Smooth muscle cell (in vitro differentiated cells): ENCODE measurements at regions not wholly inside any gene's neighbourhood (a gene's known extent, or its start where the extent isn't known, plus 50 kb on each side); places are given as distances from the start of the nearest gene placed in this dataset.

ENCODE experiments used
- DNase-seq: peaks from one replicate; lab custom pipeline; 2025; ENCODE audit not compliant: unreplicated experiment; lab: John Stamatoyannopoulos, UW
- H2AFZ ChIP-seq: fragments of 200-600 bp; sonication (generic); 2 replicates; pipeline ENCODE4 v1.6.0; 2016; ENCODE audit warnings: antibody characterized with exemption, low read depth, mild to moderate bottlenecking
- H3F3A ChIP-seq: fragments of 200-600 bp; sonication (generic); 2 replicates; pipeline ENCODE4 v1.6.0; 2017; ENCODE audit warnings: antibody characterized with exemption, low read depth
- H3K27ac ChIP-seq: fragments of 200-600 bp; sonication (generic); 2 replicates; pipeline ENCODE4 v1.5.1; 2016; ENCODE audit warnings: low read depth, mild to moderate bottlenecking
- H3K27me3 ChIP-seq: fragments of 200-600 bp; sonication (generic); 2 replicates; pipeline ENCODE4 v1.6.1; 2016; ENCODE audit warnings: low read depth, mild to moderate bottlenecking
- H3K36me3 ChIP-seq: fragments of 200-600 bp; sonication (generic); 2 replicates; pipeline ENCODE4 v1.5.1; 2016; ENCODE audit warnings: low read depth
- H3K4me1 ChIP-seq: fragments of 200-600 bp; sonication (generic); 2 replicates; pipeline ENCODE4 v1.5.1; 2016; ENCODE audit warnings: low read depth
- H3K4me2 ChIP-seq: fragments of 200-600 bp; sonication (generic); 2 replicates; pipeline ENCODE4 v1.6.0; 2016; ENCODE audit warnings: mild to moderate bottlenecking
- H3K4me3 ChIP-seq: fragments of 200-600 bp; sonication (generic); 2 replicates; pipeline ENCODE4 v1.5.1; 2016; ENCODE audit warnings: mild to moderate bottlenecking
- H3K79me2 ChIP-seq: fragments of 200-600 bp; sonication (generic); 2 replicates; pipeline ENCODE4 v1.6.0; 2016; ENCODE audit warnings: low read depth, mild to moderate bottlenecking
- H3K9ac ChIP-seq: fragments of 200-600 bp; sonication (generic); 2 replicates; pipeline ENCODE4 v1.6.0; 2016; ENCODE audit warnings: low read depth
- H3K9me3 ChIP-seq: fragments of 200-600 bp; sonication (generic); replicated peaks from 2 replicates; pipeline ENCODE4 v1.5.1; 2016; ENCODE audit warnings: low read depth
- H4K20me1 ChIP-seq: fragments of 200-600 bp; sonication (generic); 2 replicates; pipeline ENCODE4 v1.6.0; 2016; ENCODE audit warnings: low read depth
- WGBS: methylation state at CpG from one replicate; pipeline ENCODE4 v1.1.7; 2016; ENCODE audit warnings: low lambda C conversion rate; 5-methylcytosine and 5-hydroxymethylcytosine counted together
- TF ChIP-seq, protein P1 (sequence below): fragments of 200-600 bp; sonication (generic); IDR thresholded peaks from 2 replicates; pipeline ENCODE4 v1.5.1; 2017; ENCODE audit warnings: borderline replicate concordance, mild to moderate bottlenecking, antibody characterized with exemption; ENCODE audit not compliant: insufficient read depth, poor library complexity, severe bottlenecking

DNA sequence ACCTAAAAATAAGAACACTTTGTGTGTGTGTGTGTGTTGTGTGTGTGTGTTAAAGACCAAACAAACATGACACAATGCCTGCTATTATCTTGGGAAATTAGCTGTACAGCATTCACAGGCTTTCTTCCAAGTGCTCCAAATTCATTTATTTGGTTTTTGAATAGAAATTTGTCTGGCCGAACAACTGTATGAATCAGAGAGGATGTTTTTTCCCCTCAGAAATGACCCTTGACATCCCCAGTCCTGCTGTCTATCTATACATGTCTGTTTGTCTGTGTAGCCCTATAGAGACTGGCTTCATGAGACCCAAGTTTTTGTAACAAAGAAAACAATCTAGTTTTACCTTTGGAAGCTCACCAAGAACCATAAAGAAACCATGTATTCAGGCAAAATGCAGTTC is 549.8 kb downstream of the NSUN3 start:
- TF ChIP-seq, protein P1, sequence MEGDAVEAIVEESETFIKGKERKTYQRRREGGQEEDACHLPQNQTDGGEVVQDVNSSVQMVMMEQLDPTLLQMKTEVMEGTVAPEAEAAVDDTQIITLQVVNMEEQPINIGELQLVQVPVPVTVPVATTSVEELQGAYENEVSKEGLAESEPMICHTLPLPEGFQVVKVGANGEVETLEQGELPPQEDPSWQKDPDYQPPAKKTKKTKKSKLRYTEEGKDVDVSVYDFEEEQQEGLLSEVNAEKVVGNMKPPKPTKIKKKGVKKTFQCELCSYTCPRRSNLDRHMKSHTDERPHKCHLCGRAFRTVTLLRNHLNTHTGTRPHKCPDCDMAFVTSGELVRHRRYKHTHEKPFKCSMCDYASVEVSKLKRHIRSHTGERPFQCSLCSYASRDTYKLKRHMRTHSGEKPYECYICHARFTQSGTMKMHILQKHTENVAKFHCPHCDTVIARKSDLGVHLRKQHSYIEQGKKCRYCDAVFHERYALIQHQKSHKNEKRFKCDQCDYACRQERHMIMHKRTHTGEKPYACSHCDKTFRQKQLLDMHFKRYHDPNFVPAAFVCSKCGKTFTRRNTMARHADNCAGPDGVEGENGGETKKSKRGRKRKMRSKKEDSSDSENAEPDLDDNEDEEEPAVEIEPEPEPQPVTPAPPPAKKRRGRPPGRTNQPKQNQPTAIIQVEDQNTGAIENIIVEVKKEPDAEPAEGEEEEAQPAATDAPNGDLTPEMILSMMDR = no peak
- Histone ChIP-seq H3F3A (no peaks in the 10 kb centered on the region), H4K20me1 (no peaks in the 10 kb centered on the region), H2AFZ (no peak overlapping the region), H3K9me3 (no peaks in the 10 kb centered on the region), H3K36me3 (no peaks in the 10 kb centered on the region), H3K79me2 (no peaks in the 10 kb centered on the region), H3K4me3 (no peak overlapping the region), H3K27ac (no peak overlapping the region), H3K4me2 (no peak overlapping the region), H3K9ac (no peak overlapping the region), H3K27me3 (no peaks in the 10 kb centered on the region), H3K4me1 (no peaks in the 10 kb centered on the region)
- WGBS = 92% methylated on average over 1 of the region's 1 CpG
- DNase-seq = no peak

DNA sequence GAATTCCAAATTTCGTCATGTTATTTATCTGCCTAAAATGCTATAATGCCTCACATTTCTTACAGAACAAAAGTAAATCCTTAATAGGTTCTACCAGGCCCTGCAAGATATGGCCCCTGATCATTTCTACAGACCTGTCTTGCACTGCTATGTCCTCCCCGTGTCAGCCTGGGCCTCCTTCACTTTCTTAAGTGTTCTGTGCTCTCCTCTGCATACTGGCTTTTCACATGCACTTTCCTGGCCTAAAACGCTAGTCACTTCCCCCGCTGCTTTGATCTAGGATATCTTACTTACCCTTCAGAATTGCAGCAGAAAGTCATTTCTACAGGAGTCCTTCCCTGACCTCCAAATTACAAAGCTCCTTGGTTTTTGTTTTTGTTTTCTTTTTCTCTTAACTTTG is 551.3 kb downstream of the NSUN3 start:
- H3K79me2 ChIP-seq = no peaks in the 10 kb centered on the region
- H3K36me3 ChIP-seq = no peaks in the 10 kb centered on the region
- H4K20me1 ChIP-seq = no peaks in the 10 kb centered on the region
- H3K27ac ChIP-seq = no peak overlapping the region
- H3K27me3 ChIP-seq = no peaks in the 10 kb centered on the region
- H3K4me3 ChIP-seq = no peak overlapping the region
- no peak overlapping the region for H3K9ac ChIP-seq
- no peak overlapping the region for H2AFZ ChIP-seq
- TF ChIP-seq, protein P1 = no peak
- 65% methylated on average over 4 of the region's 4 CpGs for whole genome bisulfite sequencing
- H3K4me1 ChIP-seq = no peaks in the 10 kb centered on the region
- no peak for DNase-seq
- no peaks in the 10 kb centered on the region for H3F3A ChIP-seq
- H3K9me3 ChIP-seq = no peaks in the 10 kb centered on the region
- H3K4me2 ChIP-seq = no peak overlapping the region

DNA sequence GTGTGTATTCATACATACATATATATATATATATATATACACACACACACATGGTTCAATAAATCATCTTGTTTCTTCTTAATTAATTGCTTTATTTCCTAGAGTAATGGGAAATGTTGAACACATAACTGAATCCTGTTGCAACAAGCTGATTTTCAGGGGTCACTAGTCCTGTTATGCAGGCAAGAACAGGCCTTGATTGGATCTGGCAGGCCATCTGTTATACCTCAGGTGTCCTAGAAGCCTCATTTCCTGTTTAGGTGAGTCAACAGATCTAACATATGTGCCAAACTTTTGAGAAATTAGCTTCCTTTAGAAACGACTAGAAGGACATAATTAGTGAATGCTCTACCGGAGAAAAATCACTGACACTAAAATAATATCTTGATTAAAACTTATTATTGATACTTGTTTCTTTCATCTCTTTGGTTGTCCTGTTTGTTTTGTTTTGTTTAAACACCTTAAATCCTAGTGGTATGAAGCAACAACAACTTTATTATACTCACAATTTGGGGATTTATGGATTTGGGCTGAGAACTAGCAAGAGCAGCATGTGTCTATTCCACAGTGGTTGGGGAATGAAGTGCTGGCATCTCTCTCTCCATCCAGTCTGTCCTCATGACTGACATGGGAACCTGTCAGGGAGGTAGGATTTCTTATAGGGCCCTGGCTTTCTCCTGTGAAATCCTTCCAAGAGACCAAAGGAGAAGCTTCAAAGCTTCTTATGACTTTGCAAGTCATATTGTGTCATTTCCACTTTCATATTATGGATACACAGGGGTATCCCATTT is 552.6 kb downstream of the NSUN3 start:
- no peaks in the 10 kb centered on the region for H3K9me3 ChIP-seq
- TF ChIP-seq, protein P1 = no peak
- H3K4me3 ChIP-seq = no peak overlapping the region
- no peak overlapping the region for H3K27ac ChIP-seq
- no peaks in the 10 kb centered on the region for H3K36me3 ChIP-seq
- H3K79me2 ChIP-seq = no peaks in the 10 kb centered on the region
- no peaks in the 10 kb centered on the region for H3F3A ChIP-seq
- H3K4me2 ChIP-seq = no peak overlapping the region
- WGBS = 54% methylated on average over 2 of the region's 2 CpGs
- H3K27me3 ChIP-seq = no peaks in the 10 kb centered on the region
- no peak overlapping the region for H2AFZ ChIP-seq
- no peak overlapping the region for H3K9ac ChIP-seq
- H4K20me1 ChIP-seq = no peaks in the 10 kb centered on the region
- no peaks in the 10 kb centered on the region for H3K4me1 ChIP-seq
- DNase-seq = no peak

DNA sequence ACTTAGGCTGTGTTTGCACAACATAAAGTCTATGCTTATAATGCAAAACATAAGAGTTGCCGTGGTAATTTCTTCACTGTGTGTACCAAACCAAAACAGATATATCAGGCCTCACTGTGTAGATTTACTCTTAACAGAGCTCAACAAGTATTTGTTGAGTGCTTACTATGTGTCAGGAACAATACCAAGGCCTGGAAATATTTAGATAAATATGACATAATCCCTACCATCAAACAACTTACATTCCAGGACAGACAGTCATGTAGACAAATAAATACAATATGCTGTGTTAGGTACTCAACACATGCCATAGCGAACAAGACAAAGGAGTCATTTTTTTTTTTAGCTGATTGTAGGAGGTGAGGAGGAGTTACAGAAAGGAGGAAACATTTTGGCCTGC is 554.0 kb downstream of the NSUN3 start:
- H3K36me3 ChIP-seq = no peaks in the 10 kb centered on the region
- WGBS = 57% methylated on average over 2 of the region's 2 CpGs
- H3K4me1 ChIP-seq = no peaks in the 10 kb centered on the region
- no peaks in the 10 kb centered on the region for H3K27me3 ChIP-seq
- DNase-seq = no peak
- H3K9me3 ChIP-seq = no peaks in the 10 kb centered on the region
- H4K20me1 ChIP-seq = no peaks in the 10 kb centered on the region
- peak overlapping the region; percentile 6 for H2AFZ ChIP-seq
- H3F3A ChIP-seq = no peaks in the 10 kb centered on the region
- peak overlapping the region; percentile 14 for H3K27ac ChIP-seq
- no peak overlapping the region for H3K9ac ChIP-seq
- no peak overlapping the region for H3K4me3 ChIP-seq
- TF ChIP-seq, protein P1 = no peak
- no peak overlapping the region for H3K4me2 ChIP-seq
- no peaks in the 10 kb centered on the region for H3K79me2 ChIP-seq
